HG02588 (cell line): ENCODE measurements at regions not wholly inside any gene's neighbourhood (a gene's known extent, or its start where the extent isn't known, plus 50 kb on each side); places are given as distances from the start of the nearest gene placed in this dataset.

Experiments used
- ATAC-seq: cut with Tn5 transposase; IDR thresholded peaks from one replicate; pipeline ENCODE4 v1.9.1; 2021; ENCODE audit warnings: mild to moderate bottlenecking, moderate library complexity; ENCODE audit not compliant: unreplicated experiment

GRCh38 chr15:62785881-62786828 lies 256.4 kb upstream of the TPM1 start:
- no peak for ATAC-seq

- no peak for ATAC-seq
Measured at GRCh38 chr15:62787401-62787800, 255.1 kb upstream of the TPM1 start.

DNA sequence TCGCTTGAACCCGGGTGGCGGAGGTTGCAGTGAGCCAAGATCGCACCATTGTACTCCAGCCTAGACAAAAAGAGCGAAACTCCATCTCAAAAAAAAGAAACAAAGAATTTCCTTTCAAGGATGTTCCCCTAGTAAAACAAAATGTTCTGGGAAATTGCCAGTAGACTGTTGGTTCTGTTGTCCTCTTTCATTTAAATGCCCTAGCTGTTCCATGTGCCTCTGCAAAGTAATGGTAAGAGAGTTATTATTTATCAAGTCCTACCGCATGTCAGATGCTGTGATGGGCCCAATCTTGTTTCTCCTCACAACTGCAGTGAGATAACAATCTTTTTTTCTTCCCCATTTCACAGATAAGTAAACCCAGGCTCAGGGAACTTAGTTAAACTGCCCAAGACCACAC lies 254.3 kb upstream of the TPM1 start:
- no peak for ATAC-seq

- no peak for ATAC-seq
Measured at GRCh38 chr15:62790546-62790945, 252.0 kb upstream of the TPM1 start.

- ATAC-seq = no peak
Measured at GRCh38 chr15:62791694-62792093, 250.9 kb upstream of the TPM1 start.

GRCh38 chr15:62792986-62793751 lies 249.4 kb upstream of the TPM1 start:
- ATAC-seq = no peak

DNA sequence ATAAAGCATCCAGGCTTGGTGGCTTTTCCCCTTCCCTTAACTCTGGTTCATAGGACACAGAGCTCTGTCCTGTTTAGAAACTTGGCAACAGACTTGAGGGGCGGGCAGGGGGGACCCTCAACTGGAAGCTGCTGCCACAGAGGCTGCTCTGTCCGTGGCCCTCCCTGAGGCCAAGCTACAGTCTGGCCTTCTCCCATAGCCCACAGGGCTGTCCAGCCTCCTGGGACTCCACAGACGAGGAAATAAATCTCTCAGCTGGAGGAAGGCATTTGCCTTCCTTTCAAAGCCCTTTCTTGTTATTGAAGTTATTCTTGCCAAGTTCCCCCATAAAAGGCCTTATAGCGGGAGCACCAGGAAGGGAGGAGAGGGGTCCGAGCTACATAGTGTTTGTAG lies 248.8 kb upstream of the TPM1 start:
- no peak for ATAC-seq

DNA sequence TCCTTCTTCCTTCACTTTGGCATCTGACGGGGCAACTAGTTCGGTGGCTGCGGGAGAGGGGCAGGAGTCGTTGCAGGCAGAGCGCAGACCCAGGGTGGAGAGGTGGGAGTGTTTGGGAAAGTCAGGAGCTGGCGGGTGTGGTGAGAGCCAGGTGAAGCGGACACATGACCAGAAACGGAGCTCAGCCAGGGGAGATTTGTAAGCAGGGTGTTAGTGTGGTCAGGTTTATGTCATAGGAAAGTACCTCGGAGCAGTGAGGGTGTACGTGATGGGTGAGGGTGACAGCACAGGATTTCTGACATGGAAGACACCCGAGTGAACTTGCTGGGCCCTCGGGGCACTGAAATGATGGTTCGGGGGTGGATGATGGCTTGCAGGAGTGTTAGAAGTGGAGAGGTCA lies 247.4 kb upstream of the TPM1 start:
- no peak for ATAC-seq

GRCh38 chr15:62795700-62796695 lies 246.5 kb upstream of the TPM1 start:
- no peak for ATAC-seq

GRCh38 chr15:62797171-62797570 lies 245.4 kb upstream of the TPM1 start:
- no peak for ATAC-seq

DNA sequence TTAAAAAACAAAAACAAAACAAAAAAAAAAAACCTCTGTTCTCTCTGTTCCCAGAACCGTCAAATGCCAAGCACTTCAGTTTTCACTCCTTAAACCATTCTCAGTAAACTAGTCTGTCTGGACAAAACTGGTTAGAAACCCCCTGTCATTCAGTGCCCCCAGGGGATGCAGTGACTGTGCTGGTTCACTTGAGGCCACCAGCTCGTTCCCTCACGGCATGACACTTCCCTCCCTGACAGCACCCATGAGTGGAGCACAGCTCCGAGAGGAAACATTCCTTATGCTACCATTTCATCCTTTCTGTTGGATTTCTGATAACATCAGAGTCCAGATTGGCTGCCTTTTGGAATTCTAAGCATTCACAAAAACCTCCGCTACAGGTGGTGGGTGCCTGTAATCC lies 244.0 kb upstream of the TPM1 start:
- no peak for ATAC-seq

- no peak for ATAC-seq
Measured at GRCh38 chr15:62799037-62799436, 243.5 kb upstream of the TPM1 start.

GRCh38 chr15:62799919-62800318 lies 242.6 kb upstream of the TPM1 start:
- no peak for ATAC-seq

- no peak for ATAC-seq
Measured at GRCh38 chr15:62802612-62803011, 239.9 kb upstream of the TPM1 start.

- ATAC-seq = no peak
Measured at GRCh38 chr15:62803856-62804400, 238.6 kb upstream of the TPM1 start.

GRCh38 chr15:62805502-62805901 lies 237.0 kb upstream of the TPM1 start:
- no peak for ATAC-seq

GRCh38 chr15:62807539-62808130 lies 234.9 kb upstream of the TPM1 start:
- no peak for ATAC-seq

DNA sequence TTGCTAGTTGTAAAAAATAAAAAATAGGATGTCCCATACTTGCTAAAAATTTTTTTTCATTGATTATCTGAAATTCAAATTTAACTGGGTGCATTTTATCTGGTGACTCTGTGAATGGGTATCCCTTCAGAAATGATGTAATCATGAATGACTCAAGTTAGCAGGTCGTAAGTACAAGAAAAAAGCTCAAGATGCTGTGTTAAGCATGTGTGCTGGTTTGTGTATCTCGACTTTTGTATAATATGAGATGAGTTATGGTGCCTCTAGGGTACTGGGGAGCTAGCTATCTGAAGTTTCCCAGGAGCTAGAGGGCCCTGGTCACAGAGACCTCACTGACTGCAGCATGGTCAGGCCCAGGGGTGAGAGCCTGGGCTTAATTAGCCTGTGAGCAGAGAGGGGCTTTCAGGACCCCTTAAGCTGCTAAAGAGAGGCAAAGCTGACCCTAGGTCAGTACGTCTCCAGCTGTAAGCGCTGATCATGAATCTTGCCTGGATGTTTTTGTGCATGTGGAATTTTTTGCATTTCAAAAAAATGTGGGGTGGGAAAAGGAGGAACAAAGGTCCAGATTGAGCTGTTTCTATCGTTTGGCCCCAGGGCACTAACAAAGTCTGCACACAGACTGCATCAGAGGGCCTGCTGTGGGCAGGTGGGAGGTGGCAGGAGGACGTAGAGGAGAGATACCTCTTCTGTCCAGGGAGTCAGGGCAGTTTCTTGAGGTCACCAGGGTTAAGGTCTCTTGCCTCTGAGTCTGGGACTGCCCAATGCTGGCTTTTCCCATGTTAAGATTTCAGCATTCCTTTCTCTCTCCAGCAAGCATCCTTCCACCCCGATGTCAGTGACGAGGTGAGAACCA lies 233.2 kb upstream of the TPM1 start:
- ATAC-seq = no peak

DNA sequence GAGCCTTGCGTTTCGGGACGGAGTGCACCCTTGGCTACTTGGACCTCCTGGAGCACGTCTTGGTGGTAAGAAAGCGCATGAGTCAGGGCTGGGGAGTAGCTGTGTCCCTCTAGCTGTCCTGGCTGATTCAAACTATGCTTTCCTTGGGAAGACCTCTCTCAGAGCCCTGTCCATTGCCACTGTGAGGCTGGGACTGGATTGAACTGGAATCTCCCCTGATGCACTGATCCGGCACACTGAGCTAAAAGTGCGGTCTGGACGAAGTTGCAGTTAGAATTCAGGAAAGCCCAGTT lies 232.6 kb upstream of the TPM1 start:
- ATAC-seq = no peak

- no peak for ATAC-seq
Measured at GRCh38 chr15:62812515-62812835, 230.1 kb upstream of the TPM1 start.
